UCSD-AML1 (cell line): ENCODE measurements at regions not wholly inside any gene's neighbourhood (a gene's known extent, or its start where the extent isn't known, plus 50 kb on each side); places are given as distances from the start of the nearest gene placed in this dataset.
"Not testable (repeated sequence)": the region's sequence is repeated elsewhere in the genome, so short reads cannot be mapped to it uniquely, and the experiment has no call there.

ENCODE experiments used
- DNase-seq: peaks from one replicate; lab custom pipeline; 2025; ENCODE audit not compliant: unreplicated experiment; lab: John Stamatoyannopoulos, UW

DNA sequence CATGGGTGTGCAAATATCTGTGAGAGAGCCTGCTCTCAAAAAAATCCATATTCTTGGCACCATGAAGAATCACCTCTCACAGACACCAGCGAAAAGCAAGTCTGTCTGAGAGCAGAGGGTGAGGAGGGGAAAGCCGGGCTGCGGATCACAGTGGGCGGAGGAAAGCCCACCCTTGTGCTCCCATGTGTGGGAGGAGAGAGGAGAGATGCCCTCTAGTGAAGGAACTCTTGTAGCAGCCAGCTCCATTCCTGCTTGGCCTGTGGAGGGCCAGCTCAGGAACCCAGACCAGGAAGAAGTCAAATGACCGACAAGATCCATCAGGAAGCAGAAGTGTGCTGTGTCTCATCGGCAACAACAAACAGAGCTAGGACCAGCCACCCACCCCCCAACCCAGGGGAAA is 321.7 kb upstream of the PLGLB1 start:
- not testable (repeated sequence) for DNase-seq

DNA sequence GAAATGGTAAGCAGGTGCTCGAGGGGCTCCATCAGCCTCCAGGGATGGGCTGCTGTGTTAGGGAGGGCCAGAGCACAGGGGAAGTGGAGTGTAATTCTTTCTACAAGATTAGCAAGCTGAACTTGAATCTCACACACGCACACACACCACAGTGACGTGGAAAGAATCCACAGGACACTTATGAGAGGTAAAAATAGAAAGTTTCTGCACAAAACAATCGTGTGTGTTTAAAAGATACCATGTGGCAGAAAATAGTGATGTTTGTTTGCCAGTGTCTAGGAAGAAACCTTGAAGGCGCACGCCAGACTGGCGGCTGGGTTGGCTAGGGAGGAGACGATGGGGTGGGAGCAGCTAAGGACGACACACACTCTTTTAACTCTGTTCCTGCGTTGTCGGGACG is 323.6 kb upstream of the PLGLB1 start:
- not testable (repeated sequence) for DNase-seq

DNA sequence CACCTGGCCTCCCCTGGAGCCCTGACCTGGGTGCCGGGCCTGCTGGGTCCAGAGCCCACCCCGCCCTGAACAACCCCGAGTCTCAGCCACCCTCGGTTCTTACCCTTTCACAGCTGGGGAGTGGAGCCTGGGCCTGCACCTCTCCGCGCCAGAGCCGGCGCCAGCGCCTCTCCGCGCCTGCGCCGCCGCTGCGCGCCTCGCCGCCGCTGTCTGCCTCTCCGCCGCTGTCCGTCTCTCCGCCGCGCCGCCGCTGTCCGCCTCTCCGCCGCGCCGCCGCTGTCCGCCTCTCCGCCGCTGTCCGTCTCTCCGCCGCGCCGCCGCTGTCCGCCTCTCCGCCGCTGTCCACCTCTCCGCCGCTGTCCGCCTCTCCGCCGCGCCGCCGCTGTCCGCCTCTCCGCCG is 326.9 kb upstream of the PLGLB1 start:
- not testable (repeated sequence) for DNase-seq

DNA sequence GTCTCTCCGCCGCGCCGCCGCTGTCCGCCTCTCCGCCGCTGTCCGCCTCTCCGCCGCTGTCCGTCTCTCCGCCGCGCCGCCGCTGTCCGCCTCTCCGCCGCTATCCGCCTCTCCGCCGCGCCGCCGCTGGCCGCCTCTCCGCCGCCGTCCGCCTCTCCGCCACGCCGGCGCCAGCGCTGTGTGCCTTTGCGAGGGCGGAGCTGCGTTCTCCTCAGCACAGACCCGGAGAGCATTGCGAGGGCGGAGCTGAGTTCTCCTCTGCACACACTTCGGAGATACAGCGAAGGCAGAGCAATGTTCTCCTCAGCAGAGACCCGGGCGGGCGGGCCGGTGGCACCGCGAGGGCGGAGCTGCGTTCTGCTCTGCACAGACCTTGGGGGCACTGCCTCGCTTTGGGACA is 327.4 kb upstream of the PLGLB1 start:
- DNase-seq = not testable (repeated sequence)

DNA sequence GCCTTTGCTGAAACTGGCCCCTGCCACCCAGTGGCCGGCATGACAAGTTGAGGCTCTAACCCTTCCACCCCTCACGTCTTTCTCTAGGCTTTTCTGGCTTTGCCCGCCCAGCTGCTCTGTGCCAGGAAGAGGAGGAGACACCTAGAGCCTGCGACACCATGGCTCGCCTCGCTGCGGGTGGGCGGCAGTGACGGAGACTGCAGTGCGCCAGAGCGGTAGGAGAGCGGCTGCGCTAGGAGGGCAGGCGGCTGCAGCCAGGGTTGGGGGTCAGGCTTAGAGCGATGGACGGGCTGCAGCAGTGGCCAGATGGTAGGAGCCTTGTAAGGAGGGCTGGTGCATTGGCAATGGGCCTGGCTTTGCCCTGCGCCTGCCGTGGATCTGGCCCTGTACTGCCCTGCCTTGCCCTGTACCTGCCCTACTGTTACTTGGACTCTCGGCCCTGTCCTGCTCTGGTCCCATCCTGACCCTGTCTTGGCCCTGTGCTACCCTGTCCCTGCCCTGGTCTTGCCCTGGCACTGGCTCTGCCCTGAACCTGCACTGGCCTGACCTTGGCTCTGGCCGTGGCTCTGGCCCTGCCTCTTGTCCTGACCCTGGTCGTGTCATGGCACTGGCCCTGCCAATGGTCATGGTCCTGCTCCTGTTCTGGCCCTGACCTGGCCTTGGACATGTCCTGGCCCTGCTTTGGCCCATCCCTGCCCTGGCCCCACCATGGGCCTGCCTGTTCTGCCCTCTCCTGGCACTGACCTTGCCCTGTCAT is 330.7 kb upstream of the PLGLB1 start:
- DNase-seq = not testable (repeated sequence)

DNA sequence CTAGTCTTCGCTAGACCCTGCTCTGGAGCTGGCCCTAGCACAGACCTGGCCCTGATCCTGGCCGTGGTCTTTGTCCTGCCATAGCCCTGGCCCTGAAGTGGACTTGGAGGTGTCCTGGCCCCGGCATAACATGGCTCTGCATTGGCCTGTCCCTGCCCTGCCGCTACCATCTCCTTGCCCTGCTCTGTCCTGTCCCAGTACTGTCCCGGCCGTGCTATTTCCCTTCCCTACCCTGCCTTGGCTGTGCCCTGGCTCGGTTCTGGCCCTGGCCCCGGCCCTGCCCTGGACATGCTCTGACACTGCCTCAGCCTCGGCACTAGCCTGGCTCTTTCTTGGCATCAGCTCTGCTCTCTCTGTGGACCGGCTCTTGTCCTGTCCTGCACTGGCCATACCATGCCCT is 331.8 kb upstream of the PLGLB1 start:
- not testable (repeated sequence) for DNase-seq

DNA sequence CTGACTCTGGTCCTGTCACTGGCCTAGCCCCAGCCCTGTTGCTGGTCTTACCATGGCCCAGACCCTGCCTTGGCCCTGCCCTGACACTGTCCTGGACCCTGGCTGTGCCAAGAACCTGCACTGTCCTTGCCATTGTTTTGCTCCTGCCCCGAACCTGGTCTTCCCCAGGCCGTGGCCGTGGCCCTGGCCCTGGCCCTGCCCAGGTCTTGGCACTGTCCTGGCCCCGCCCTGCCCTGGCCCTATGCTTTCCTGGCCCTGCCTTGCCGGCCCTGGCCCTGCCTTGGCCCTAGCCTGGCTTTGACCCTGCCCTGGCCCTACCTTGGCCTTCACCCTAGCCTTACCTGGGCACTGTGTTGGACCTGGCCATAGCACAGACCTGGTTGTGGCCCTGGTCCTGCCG is 332.5 kb upstream of the PLGLB1 start:
- not testable (repeated sequence) for DNase-seq

DNA sequence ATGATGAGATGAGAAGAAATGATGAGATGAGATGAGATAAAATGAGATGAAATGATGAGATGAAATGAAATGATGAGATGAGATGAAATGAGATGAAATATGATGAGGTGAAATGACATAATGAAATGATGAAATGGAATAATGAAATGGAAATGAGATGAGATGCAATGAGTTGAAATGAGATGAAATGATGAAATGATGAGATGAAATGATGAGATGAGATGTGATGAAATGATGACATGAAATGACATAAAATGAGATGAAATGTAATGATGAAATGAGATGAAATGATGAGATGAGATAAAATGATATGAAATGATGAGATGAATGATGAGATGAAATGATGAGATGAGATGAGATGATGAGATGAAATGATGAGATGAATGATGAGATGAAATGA is 338.6 kb upstream of the PLGLB1 start:
- DNase-seq = not testable (repeated sequence)

DNA sequence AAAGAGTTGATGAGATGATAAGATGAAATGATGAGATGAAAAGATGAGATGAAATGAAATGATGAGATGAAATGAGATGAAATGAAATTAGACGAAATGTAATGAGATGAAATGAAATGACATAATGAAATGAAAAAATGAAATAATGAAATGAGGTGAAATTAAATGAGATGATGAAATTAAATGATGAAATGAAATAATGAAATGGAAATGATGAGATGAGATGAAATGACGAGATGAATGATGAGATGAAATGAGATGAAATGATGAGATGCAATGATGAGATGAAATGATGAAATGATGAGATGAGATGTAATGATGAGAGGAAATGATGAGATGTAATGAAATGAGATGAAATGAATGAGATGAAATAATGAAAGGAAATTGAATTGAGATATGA is 339.3 kb upstream of the PLGLB1 start:
- DNase-seq = not testable (repeated sequence)

DNA sequence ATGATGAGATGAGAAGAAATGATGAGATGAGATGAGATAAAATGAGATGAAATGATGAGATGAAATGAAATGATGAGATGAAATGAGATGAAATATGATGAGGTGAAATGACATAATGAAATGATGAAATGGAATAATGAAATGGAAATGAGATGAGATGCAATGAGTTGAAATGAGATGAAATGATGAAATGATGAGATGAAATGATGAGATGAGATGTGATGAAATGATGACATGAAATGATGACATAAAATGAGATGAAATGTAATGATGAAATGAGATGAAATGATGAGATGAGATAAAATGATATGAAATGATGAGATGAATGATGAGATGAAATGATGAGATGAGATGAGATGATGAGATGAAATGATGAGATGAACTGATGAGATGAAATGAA is 340.2 kb upstream of the PLGLB1 start:
- DNase-seq = not testable (repeated sequence)

DNA sequence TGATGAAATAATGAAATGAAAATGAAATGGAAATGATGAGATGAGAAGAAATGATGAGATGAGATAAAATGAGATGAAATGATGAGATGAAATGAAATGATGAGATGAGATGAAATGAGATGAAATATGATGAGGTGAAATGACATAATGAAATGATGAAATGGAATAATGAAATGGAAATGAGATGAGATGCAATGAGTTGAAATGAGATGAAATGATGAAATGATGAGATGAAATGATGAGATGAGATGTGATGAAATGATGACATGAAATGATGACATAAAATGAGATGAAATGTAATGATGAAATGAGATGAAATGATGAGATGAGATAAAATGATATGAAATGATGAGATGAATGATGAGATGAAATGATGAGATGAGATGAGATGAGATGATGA is 342.7 kb upstream of the PLGLB1 start:
- DNase-seq = not testable (repeated sequence)

DNA sequence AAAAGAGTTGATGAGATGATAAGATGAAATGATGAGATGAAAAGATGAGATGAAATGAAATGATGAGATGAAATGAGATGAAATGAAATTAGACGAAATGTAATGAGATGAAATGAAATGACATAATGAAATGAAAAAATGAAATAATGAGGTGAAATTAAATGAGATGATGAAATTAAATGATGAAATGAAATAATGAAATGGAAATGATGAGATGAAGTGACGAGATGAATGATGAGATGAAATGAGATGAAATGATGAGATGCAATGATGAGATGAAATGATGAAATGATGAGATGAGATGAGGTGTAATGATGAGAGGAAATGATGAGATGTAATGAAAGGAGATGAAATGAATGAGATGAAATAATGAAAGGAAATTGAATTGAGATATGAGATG is 343.4 kb upstream of the PLGLB1 start:
- DNase-seq = not testable (repeated sequence)

DNA sequence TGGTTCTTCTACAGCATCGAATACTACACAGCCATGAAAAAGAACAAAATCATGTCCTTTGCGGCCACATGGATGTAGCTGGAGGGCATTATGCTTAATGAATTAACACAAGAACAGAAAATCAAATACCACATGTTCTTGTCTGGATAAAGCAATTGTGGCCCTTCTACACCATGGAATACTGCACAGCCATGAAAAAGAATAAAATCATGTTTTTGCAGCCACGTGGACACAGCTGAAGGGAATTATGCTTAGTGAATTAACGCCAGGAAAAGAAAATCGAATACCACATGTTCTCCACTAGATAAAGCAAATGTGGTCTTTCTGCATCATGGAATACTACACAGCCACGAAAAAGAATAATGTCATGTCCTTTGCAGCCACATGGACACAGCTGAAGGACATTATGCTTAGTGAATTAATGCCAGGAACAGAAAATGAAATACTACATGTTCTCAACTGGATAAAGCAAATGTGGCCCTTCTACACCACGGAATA is 361.8 kb upstream of the PLGLB2 start:
- DNase-seq = not testable (repeated sequence)

DNA sequence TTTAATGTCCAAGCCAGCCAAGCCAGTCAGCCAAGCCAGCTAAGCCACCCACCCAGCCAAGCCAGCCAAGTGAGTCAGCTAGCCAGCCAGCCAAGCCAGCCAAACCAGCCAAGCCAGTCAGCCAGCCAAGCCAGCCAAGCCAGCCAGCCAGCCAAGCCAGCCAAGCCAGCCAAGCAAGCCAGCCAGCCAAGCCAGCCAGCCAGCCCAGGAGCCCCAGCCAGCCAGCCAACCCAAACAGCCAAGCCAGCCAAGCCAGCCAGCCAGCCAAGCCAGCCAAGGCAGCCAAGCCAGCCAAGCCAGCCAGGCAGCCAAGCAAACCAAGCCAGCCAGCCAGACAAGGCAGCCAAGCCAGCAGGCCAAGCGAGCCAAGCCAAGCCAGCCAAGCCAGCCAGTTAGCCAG is 352.1 kb upstream of the PLGLB2 start:
- DNase-seq = not testable (repeated sequence)

DNA sequence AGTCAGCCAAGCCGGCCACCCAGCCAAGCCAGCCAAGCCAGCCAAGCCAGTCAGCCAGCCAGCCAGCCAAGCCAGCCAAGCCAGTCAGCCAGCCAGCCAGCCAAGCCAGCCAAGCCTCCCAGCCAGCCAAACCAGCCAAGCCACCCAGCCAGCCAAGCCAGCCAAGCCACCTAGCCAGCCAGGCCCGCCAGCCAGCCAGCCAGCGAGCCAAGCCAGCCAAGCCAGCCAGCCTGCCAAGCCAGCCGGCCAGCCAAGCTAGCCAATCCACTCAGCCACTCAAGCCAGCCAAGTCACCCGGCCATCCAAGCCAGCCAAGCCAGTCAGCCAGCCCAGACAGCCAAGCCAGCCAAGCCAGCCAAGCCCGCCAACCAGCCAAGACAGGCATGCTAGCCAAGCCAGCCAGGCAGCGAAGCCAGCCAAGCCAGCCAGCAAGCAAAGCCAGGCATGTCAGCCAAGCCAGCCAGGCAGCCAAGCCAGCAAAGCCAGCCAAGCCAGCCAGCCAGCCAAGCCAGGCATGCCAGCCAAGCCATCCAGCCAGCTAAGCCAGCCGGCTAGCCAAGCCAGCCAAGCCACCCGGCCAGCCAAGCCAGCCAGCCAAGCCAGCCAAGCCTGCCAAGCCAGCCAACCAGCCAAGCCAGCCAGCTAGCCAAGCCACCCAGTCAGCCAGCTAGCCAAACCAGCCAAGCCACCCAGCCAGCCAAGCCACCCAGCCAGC is 351.2 kb upstream of the PLGLB2 start:
- not testable (repeated sequence) for DNase-seq

DNA sequence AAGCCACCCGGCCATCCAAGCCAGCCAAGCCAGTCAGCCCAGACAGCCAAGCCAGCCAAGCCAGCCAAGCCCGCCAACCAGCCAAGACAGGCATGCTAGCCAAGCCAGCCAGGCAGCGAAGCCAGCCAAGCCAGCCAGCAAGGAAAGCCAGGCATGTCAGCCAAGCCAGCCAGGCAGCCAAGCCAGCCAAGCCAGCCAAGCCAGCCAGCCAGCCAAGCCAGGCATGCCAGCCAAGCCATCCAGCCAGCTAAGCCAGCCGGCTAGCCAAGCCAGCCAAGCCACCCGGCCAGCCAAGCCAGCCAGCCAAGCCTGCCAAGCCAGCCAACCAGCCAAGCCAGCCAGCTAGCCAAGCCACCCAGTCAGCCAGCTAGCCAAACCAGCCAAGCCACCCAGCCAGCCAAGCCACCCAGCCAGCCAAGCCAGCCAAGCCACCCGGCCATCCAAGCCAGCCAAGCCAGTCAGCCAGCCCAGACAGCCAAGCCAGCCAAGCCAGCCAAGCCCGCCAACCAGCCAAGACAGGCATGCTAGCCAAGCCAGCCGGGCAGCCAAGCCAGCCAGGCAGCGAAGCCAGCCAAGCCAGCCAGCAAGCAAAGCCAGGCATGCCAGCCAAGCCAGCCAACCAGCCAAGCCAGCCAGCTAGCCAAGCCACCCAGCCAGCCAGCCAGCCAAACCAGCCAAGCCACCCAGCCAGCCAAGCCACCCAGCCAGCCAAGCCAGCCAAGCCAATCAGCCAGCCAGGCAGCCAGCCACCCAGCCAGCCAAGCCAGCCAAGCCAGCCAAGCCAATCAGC is 350.4 kb upstream of the PLGLB2 start:
- not testable (repeated sequence) for DNase-seq

DNA sequence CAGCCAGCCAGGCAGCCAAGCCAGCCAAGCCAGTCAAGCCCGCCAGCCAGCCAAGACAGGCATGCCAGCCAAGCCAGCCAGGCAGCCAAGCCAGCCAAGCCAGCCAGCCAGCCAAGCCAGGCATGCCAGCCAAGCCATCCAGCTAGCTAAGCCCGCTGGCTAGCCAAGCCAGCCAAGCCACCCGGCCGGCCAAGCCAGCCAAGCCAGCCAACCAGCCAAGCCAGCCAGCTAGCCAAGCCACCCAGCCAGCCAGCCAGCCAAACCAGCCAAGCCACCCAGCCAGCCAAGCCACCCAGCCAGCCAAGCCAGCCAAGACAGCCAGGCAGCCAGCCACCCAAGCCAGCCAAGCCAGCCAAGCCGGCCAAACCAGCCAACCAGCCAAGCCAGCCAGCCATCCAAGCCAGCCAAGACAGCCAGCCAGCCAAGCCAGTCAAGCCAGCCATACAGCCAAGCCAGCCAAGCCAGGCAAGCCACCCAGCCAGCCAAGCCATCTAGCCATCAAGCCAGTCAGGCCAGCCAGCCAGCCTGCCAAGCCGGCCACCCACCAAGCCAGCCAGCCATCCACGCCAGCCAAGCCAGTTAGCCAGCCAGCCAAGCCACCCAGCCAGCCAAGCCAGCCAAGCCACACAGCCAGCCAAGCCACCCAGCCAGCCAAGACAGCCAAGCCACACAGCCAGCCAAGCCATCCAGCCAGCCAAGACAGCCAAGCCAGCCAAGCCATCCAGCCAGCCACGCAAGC is 349.2 kb upstream of the PLGLB2 start:
- not testable (repeated sequence) for DNase-seq

DNA sequence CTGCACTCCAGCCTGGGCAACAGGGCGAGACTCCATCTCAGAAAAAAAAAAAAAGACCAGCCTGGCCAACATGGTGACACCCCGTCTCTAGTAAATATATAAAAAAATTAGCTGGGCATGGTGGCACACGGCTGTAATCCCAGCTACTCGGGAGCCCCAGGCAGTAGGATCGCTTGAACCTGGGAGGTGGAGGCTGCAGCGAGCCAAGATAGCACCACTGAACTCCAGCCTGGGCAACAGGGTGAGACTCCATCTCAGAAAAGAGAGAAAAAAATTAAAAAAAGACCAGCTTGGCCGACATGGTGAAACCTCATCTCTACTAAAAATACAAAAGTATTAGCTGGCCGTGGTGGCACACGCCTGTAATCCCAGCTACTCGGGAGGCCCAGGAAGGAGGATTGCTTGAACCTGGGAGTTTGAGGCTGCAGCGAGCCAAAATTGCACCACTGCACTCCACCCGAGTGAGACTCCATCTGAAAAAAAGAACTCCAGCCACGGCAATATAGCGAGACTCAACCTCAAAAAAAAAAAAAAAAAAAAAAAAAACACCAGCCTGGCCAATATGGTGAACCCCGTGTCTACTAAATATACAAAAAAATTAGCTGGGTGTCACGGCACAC is 346.1 kb upstream of the PLGLB2 start:
- DNase-seq = no peak

DNA sequence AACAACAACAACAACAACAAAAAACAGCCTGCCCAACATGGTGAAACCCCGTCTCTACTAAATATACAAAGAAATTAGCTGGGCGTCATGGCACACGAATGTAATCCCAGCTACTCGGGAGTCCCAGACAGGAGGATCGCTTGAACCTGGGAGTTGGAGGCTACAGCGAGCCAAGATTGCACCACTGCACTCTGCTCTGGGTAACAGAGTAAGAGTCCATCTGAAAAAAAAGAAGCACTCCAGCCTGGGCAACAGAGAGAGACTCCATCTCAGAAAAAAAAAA is 344.1 kb upstream of the PLGLB2 start:
- no peak for DNase-seq

DNA sequence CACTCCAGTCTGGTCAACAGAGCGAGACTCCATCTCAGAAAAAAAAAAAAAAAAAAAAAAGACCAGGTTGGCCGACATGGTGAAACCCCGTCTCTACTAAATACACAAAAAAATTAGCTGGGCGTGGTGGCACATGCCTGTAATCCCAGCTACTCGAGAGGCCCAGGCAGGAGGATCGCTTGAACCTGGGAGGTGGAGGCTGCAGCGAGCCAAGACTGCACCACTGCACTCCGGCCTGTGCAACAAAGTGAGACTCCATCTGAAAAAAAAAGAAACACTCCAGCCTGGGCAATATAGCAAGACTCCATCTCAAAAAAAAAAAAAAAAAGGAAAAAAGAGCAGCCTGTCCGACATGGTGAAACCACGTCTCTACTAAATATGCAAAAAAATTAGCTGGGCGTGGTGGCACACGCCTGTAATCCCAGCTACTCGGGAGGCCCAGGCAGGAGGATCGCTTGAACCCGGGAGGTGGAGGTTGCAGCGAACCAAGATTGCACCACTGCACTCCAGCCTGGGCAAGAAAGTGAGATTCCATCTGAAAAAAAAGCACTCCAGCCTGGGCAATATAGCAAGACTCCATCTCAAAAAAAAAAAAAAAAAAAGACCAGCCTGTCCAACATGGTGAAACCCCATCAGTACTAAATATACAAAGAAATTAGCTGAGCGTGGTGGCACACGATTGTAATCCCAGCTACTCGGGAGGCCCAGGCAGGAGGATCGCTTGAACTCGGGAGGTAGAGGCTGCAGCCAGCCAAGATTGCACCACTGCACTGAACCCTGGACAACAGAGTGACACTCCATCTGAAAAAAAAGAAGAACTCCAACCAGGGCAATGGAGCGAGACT is 343.3 kb upstream of the PLGLB2 start:
- DNase-seq = not testable (repeated sequence)
